ENCODE measurements at regions not wholly inside any gene's neighbourhood (a gene's known extent, or its start where the extent isn't known, plus 50 kb on each side); places are given as distances from the start of the nearest gene placed in this dataset.
A peak's percentile ranks its signal among the peaks of the same experiment; 100 is the strongest.
"Not testable (repeated sequence)": the region's sequence is repeated elsewhere in the genome, so short reads cannot be mapped to it uniquely, and the experiment has no call there.

GRCh38 chr12:125549836-125550235, 484.6 kb downstream of the AACS start:
- no peaks in the 10 kb centered on the region for H3K4me1 Mint-ChIP-seq
- H3K27me3 Mint-ChIP-seq = no peaks in the 10 kb centered on the region
- H3K36me3 Mint-ChIP-seq = no peaks in the 10 kb centered on the region
- H3K4me3 Mint-ChIP-seq = no peak overlapping the region
- H3K9me3 Mint-ChIP-seq = peaks cover 0 to 6% (median 5%) of the 10 kb centered on the region in 3 donors
- H3K27ac Mint-ChIP-seq = no peak overlapping the region

- Mint-ChIP-seq H3K4me1 (no peaks in the 10 kb centered on the region), H3K36me3 (no peaks in the 10 kb centered on the region), H3K9me3 (peaks cover 0 to 4% (median 0%) of the 10 kb centered on the region in 3 donors), H3K27me3 (no peaks in the 10 kb centered on the region), H3K27ac (peak overlapping the region in 1 of 3 donors; percentile 6), H3K4me3 (no peak overlapping the region)
Observed at GRCh38 chr12:125552295-125552694, 487.1 kb downstream of the AACS start.

- not testable (repeated sequence) for H3K27me3 Mint-ChIP-seq, H3K9me3 Mint-ChIP-seq, H3K4me3 Mint-ChIP-seq, H3K4me1 Mint-ChIP-seq, H3K27ac Mint-ChIP-seq, H3K36me3 Mint-ChIP-seq
Observed at GRCh38 chr12:125561008-125561407, 495.8 kb downstream of the AACS start.

- H3K9me3 Mint-ChIP-seq = peaks cover 1 to 7% (median 4%) of the 10 kb centered on the region in 3 donors
- no peaks in the 10 kb centered on the region for H3K27me3 Mint-ChIP-seq
- H3K36me3 Mint-ChIP-seq = no peaks in the 10 kb centered on the region
- no peaks in the 10 kb centered on the region for H3K4me1 Mint-ChIP-seq
- H3K27ac Mint-ChIP-seq = no peak overlapping the region
- H3K4me3 Mint-ChIP-seq = no peak overlapping the region
Observed at GRCh38 chr12:125564753-125565152, 499.5 kb downstream of the AACS start.

GRCh38 chr12:125567581-125567980, 502.3 kb downstream of the AACS start:
- Mint-ChIP-seq H3K27ac (no peak overlapping the region), H3K36me3 (no peaks in the 10 kb centered on the region), H3K4me3 (no peak overlapping the region), H3K9me3 (peaks cover 1 to 7% (median 2%) of the 10 kb centered on the region in 3 donors), H3K27me3 (no peaks in the 10 kb centered on the region), H3K4me1 (no peaks in the 10 kb centered on the region)

GRCh38 chr12:125568306-125568705, 503.1 kb downstream of the AACS start:
- no peak overlapping the region for H3K4me3 Mint-ChIP-seq
- H3K9me3 Mint-ChIP-seq = peaks cover 0 to 4% (median 1%) of the 10 kb centered on the region in 3 donors
- H3K4me1 Mint-ChIP-seq = no peaks in the 10 kb centered on the region
- no peaks in the 10 kb centered on the region for H3K36me3 Mint-ChIP-seq
- H3K27ac Mint-ChIP-seq = no peak overlapping the region
- no peaks in the 10 kb centered on the region for H3K27me3 Mint-ChIP-seq

GRCh38 chr12:125573271-125573670, 508.0 kb downstream of the AACS start:
- no peaks in the 10 kb centered on the region for H3K36me3 Mint-ChIP-seq
- no peaks in the 10 kb centered on the region for H3K4me1 Mint-ChIP-seq
- peaks cover 0 to 8% (median 4%) of the 10 kb centered on the region in 3 donors for H3K9me3 Mint-ChIP-seq
- H3K27me3 Mint-ChIP-seq = no peaks in the 10 kb centered on the region
- no peak overlapping the region for H3K4me3 Mint-ChIP-seq
- no peak overlapping the region for H3K27ac Mint-ChIP-seq

- H3K9me3 Mint-ChIP-seq = peaks cover 12 to 19% (median 14%) of the 10 kb centered on the region in 3 donors
Observed at GRCh38 chr12:125577334-125577733, 512.1 kb downstream of the AACS start.

GRCh38 chr12:125579916-125580315, 514.7 kb downstream of the AACS start:
- Mint-ChIP-seq H3K27me3 (no peaks in the 10 kb centered on the region), H3K9me3 (peaks cover 10 to 20% (median 17%) of the 10 kb centered on the region in 3 donors), H3K4me1 (no peaks in the 10 kb centered on the region), H3K27ac (no peak overlapping the region), H3K36me3 (no peaks in the 10 kb centered on the region), H3K4me3 (no peak overlapping the region)

More at GRCh38 chr12:125577334-125577733, 512.1 kb downstream of the AACS start:
- Mint-ChIP-seq H3K4me3 (no peak overlapping the region), H3K36me3 (no peaks in the 10 kb centered on the region), H3K27ac (peak overlapping the region in 1 of 3 donors; percentile 5), H3K4me1 (no peaks in the 10 kb centered on the region), H3K27me3 (no peaks in the 10 kb centered on the region)

- Mint-ChIP-seq H3K27me3 (no peaks in the 10 kb centered on the region), H3K9me3 (peaks cover 9 to 17% (median 16%) of the 10 kb centered on the region in 3 donors), H3K36me3 (no peaks in the 10 kb centered on the region), H3K27ac (no peak overlapping the region), H3K4me1 (no peaks in the 10 kb centered on the region), H3K4me3 (no peak overlapping the region)
Observed at GRCh38 chr12:125583071-125583470, 517.8 kb downstream of the AACS start.

GRCh38 chr12:125586441-125586840, 521.2 kb downstream of the AACS start:
- Mint-ChIP-seq H3K4me3 (no peak overlapping the region), H3K36me3 (no peaks in the 10 kb centered on the region), H3K27me3 (no peaks in the 10 kb centered on the region), H3K4me1 (no peaks in the 10 kb centered on the region), H3K27ac (no peak overlapping the region), H3K9me3 (peaks cover under 1 to 6% (median 3%) of the 10 kb centered on the region in 3 donors)

GRCh38 chr12:125593269-125593668, 528.0 kb downstream of the AACS start:
- Mint-ChIP-seq H3K27ac (no peak overlapping the region), H3K9me3 (peaks cover 8 to 13% (median 9%) of the 10 kb centered on the region in 3 donors), H3K4me1 (no peaks in the 10 kb centered on the region), H3K36me3 (no peaks in the 10 kb centered on the region), H3K27me3 (no peaks in the 10 kb centered on the region), H3K4me3 (no peak overlapping the region)

- H3K4me1 Mint-ChIP-seq = no peaks in the 10 kb centered on the region
- no peak overlapping the region for H3K27ac Mint-ChIP-seq
- H3K4me3 Mint-ChIP-seq = no peak overlapping the region
- H3K36me3 Mint-ChIP-seq = no peaks in the 10 kb centered on the region
- no peaks in the 10 kb centered on the region for H3K27me3 Mint-ChIP-seq
- H3K9me3 Mint-ChIP-seq = peaks cover 4 to 8% (median 6%) of the 10 kb centered on the region in 3 donors
Observed at GRCh38 chr12:125604976-125605375, 539.7 kb downstream of the AACS start.

GRCh38 chr12:125606312-125606711, 541.1 kb downstream of the AACS start:
- Mint-ChIP-seq H3K27ac (no peak overlapping the region), H3K36me3 (no peaks in the 10 kb centered on the region), H3K27me3 (no peaks in the 10 kb centered on the region), H3K9me3 (peaks cover 3 to 6% (median 6%) of the 10 kb centered on the region in 3 donors), H3K4me1 (no peaks in the 10 kb centered on the region), H3K4me3 (no peak overlapping the region)

GRCh38 chr12:125610292-125610691, 545.1 kb downstream of the AACS start:
- no peaks in the 10 kb centered on the region for H3K27me3 Mint-ChIP-seq
- H3K4me3 Mint-ChIP-seq = no peak overlapping the region
- no peak overlapping the region for H3K27ac Mint-ChIP-seq
- no peaks in the 10 kb centered on the region for H3K4me1 Mint-ChIP-seq
- no peaks in the 10 kb centered on the region for H3K36me3 Mint-ChIP-seq
- peaks cover 0 to 3% (median 3%) of the 10 kb centered on the region in 3 donors for H3K9me3 Mint-ChIP-seq

- no peaks in the 10 kb centered on the region for H3K36me3 Mint-ChIP-seq
- H3K4me1 Mint-ChIP-seq = no peaks in the 10 kb centered on the region
- no peak overlapping the region for H3K27ac Mint-ChIP-seq
- H3K4me3 Mint-ChIP-seq = no peak overlapping the region
- peaks cover 0 to 3% (median 0%) of the 10 kb centered on the region in 3 donors for H3K9me3 Mint-ChIP-seq
- H3K27me3 Mint-ChIP-seq = no peaks in the 10 kb centered on the region
Observed at GRCh38 chr12:125610971-125611370, 545.7 kb downstream of the AACS start.

Measured in IgD-negative memory B cell (primary cell).